ENCODE measurements at regions not wholly inside any gene's neighbourhood (a gene's known extent, or its start where the extent isn't known, plus 50 kb on each side); places are given as distances from the start of the nearest gene placed in this dataset.
A peak's percentile ranks its signal among the peaks of the same experiment; 100 is the strongest.

DNA sequence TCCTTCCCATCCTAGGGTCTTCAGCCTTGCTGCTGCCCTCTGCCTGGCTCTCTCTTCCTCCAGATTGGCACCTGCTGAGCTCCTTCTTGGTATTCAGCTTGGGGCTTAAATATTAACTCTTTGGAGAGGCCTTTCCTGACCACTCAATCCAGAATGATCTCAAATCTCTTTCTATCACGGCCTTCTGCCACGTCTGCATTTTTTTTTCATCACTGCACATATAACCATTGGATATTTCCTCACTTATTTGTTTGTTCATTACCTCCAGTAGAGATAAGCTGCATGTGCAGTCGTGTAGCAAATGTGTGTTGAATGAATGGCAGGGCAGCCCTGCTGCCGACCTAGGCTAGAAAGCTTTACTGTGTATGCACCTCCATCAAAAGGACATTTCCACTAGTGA, 51.6 kb upstream of the MPP7 start:
- TF ChIP-seq, protein P1, sequence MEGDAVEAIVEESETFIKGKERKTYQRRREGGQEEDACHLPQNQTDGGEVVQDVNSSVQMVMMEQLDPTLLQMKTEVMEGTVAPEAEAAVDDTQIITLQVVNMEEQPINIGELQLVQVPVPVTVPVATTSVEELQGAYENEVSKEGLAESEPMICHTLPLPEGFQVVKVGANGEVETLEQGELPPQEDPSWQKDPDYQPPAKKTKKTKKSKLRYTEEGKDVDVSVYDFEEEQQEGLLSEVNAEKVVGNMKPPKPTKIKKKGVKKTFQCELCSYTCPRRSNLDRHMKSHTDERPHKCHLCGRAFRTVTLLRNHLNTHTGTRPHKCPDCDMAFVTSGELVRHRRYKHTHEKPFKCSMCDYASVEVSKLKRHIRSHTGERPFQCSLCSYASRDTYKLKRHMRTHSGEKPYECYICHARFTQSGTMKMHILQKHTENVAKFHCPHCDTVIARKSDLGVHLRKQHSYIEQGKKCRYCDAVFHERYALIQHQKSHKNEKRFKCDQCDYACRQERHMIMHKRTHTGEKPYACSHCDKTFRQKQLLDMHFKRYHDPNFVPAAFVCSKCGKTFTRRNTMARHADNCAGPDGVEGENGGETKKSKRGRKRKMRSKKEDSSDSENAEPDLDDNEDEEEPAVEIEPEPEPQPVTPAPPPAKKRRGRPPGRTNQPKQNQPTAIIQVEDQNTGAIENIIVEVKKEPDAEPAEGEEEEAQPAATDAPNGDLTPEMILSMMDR (conservative IDR thresholded peaks at IDR 0.05; ENCODE audit: low read depth, low read length): no peak
- no peak for DNase-seq (ENCODE audit: low read depth)

DNA sequence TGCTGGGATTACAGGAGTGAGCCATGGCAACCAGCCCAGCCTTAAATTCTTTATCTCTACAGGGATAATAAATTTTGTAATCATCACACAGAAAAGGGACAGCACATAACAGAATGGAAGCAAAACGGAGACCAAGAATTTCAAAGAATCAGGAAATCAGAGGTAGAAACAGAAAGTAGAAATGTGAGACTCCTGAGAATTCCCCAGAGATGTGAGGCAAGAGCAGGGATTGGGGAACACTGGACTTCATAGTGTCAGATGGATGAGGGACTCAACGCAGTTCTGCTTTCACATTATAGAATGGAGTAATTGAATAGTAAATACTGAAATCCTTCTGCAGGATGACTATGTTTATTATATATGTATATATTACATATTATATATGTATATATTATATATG, 52.5 kb upstream of the MPP7 start:
- DNase-seq (ENCODE audit: low read depth): no peak
- no peak overlapping the region for H3K4me3 ChIP-seq (ENCODE audit: low read depth, low read length)
- TF ChIP-seq, protein P1 (conservative IDR thresholded peaks at IDR 0.05; ENCODE audit: low read depth, low read length): no peak

More for the DNA sequence above, 51.6 kb upstream of the MPP7 start:
- H3K4me3 ChIP-seq (ENCODE audit: low read depth, low read length): no peak overlapping the region

- no peak for DNase-seq (ENCODE audit: low read depth)
- TF ChIP-seq, protein P1 (conservative IDR thresholded peaks at IDR 0.05; ENCODE audit: low read depth, low read length): no peak
These were observed 56.5 kb upstream of the MPP7 start for GRCh38 chr10:28359334-28359733.

GRCh38 chr10:28360175-28360574, 57.3 kb upstream of the MPP7 start:
- no peak for DNase-seq (ENCODE audit: low read depth)
- no peak overlapping the region for H3K4me3 ChIP-seq (ENCODE audit: low read depth, low read length)
- TF ChIP-seq, protein P1 (conservative IDR thresholded peaks at IDR 0.05; ENCODE audit: low read depth, low read length): no peak

More at GRCh38 chr10:28359334-28359733, 56.5 kb upstream of the MPP7 start:
- no peak overlapping the region for H3K4me3 ChIP-seq (ENCODE audit: low read depth, low read length)

GRCh38 chr10:28363376-28363775, 60.5 kb upstream of the MPP7 start:
- H3K4me3 ChIP-seq (ENCODE audit: low read depth, low read length): no peak overlapping the region
- TF ChIP-seq, protein P1 (conservative IDR thresholded peaks at IDR 0.05; ENCODE audit: low read depth, low read length): no peak
- no peak for DNase-seq (ENCODE audit: low read depth)

GRCh38 chr10:28365840-28366239, 63.0 kb upstream of the MPP7 start:
- DNase-seq (ENCODE audit: low read depth): peak; percentile 40
- TF ChIP-seq, protein P1 (conservative IDR thresholded peaks at IDR 0.05; ENCODE audit: low read depth, low read length): no peak
- H3K4me3 ChIP-seq (ENCODE audit: low read depth, low read length): no peak overlapping the region

DNA sequence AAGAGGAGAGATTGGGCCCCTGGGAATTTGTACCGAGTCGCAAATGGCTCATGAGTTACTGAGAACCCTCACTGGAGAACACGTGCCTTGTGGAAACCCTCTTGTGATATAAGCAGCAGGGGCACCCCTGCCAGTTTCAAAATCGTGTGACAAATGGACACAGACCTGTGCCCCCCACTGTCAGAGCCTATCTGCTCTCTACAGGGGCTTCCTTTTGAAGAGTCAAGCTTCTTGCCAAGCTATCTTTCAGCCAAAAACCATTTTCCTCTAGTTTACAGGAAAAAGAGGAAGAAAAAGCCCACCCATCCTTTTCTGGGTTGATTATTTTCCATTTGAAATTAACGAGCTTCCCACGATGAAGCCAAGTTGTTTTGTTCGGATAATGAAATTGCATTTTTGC, 64.1 kb upstream of the MPP7 start:
- DNase-seq (ENCODE audit: low read depth): no peak
- H3K4me3 ChIP-seq (ENCODE audit: low read depth, low read length): no peak overlapping the region
- TF ChIP-seq, protein P1 (conservative IDR thresholded peaks at IDR 0.05; ENCODE audit: low read depth, low read length): no peak
